C4-2B (cell line): ENCODE measurements at regions not wholly inside any gene's neighbourhood (a gene's known extent, or its start where the extent isn't known, plus 50 kb on each side); places are given as distances from the start of the nearest gene placed in this dataset.

Experiments
- CTCF ChIP-seq: fragments of 450-650 bp; conservative IDR thresholded peaks from 2 replicates; pipeline ENCODE4 v1.5.1; 2017; ENCODE audit warnings: mild to moderate bottlenecking
- ZFX ChIP-seq: fragments of 450-650 bp; IDR thresholded peaks from 2 replicates; pipeline ENCODE4 v1.6.1; 2017

GRCh38 chr2:133814890-133815289 lies 246.6 kb upstream of the NCKAP5 start:
- TF ChIP-seq CTCF (no peak), ZFX (no peak)
